Gastroesophageal sphincter (tissue), 3 donors: ENCODE measurements at regions not wholly inside any gene's neighbourhood (a gene's known extent, or its start where the extent isn't known, plus 50 kb on each side); places are given as distances from the start of the nearest gene placed in this dataset.

Experiments
- EP300 ChIP-seq: sonication (generic); formaldehyde crosslinking; IDR thresholded peaks from one replicate; pipeline ENCODE4 v1.6.1; 2017; ENCODE audit warnings: antibody characterized with exemption, mild to moderate bottlenecking
- POLR2A ChIP-seq, 2 donors: fragments of 450-650 bp; IDR thresholded peaks; one replicate each; pipeline ENCODE4 v1.6.1; 2017; ENCODE audit warnings: antibody characterized with exemption in 2 of 2, mild to moderate bottlenecking in 2 of 2, moderate library complexity in 1 of 2
- TF ChIP-seq, protein P1 (sequence below), 4 experiments: fragments of 200-600 bp in 2 of 4; fragments of 450-650 bp in 2 of 4; sonication (generic) in 1 of 4; IDR thresholded peaks; one replicate each; pipeline ENCODE4 v1.5.1; 2017 to 2019; ENCODE audit warnings: antibody characterized with exemption in 4 of 4, mild to moderate bottlenecking in 2 of 4, moderate library complexity in 2 of 4

DNA sequence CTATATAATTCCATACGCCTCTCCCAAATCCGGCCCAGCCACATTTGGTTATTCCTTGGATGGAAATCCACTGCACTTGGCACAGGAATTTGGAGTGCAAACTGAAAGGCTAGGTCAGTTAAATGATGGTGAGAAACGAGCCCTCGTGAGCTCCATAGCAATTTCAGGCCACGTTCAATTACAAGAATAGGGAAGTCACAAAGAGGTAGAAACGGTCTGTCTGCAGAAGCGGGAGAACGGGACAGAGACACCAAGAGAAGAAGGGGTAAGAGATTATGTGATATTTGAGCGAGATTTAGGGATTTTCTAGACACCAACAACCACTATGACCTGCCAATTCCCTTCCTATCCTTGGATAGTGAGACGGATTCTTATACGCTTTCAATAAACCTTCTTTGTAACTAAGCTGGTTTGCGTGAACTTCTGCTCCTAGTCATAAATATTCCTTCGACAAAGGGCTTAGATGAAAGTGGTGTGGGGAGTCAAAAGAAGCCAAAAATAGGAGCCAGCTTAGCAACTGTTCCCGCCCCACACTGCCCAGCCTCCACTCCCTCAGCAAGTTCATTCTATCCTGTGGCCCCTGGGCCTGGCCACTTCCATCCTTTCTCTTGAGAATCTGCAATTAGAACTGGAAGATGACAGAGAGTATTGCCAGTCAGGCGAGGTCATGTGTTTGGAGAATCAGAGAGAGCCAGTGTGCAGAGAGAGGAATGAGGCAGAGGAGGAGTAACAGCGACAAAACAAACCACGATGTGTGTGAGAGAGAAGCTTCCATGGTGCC, 118.4 kb downstream of the ZNF608 start:
- TF ChIP-seq EP300, result no peak
- TF ChIP-seq, protein P1, sequence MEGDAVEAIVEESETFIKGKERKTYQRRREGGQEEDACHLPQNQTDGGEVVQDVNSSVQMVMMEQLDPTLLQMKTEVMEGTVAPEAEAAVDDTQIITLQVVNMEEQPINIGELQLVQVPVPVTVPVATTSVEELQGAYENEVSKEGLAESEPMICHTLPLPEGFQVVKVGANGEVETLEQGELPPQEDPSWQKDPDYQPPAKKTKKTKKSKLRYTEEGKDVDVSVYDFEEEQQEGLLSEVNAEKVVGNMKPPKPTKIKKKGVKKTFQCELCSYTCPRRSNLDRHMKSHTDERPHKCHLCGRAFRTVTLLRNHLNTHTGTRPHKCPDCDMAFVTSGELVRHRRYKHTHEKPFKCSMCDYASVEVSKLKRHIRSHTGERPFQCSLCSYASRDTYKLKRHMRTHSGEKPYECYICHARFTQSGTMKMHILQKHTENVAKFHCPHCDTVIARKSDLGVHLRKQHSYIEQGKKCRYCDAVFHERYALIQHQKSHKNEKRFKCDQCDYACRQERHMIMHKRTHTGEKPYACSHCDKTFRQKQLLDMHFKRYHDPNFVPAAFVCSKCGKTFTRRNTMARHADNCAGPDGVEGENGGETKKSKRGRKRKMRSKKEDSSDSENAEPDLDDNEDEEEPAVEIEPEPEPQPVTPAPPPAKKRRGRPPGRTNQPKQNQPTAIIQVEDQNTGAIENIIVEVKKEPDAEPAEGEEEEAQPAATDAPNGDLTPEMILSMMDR (IDR thresholded peaks at IDR 0.05), result no peak
- TF ChIP-seq POLR2A (IDR thresholded peaks at IDR 0.05), result no peak
